AG09309 (cell line): ENCODE measurements at regions not wholly inside any gene's neighbourhood (a gene's known extent, or its start where the extent isn't known, plus 50 kb on each side); places are given as distances from the start of the nearest gene placed in this dataset.

ENCODE experiments used
- DNase-seq: peaks from one replicate; pipeline ENCODE4 v3.0.0-alpha.2; 2010; ENCODE audit warnings: low read depth
- H3K4me3 ChIP-seq: 2 replicates; pipeline ENCODE4 v1.5.1; 2011; ENCODE audit warnings: mild to moderate bottlenecking, low read depth, low read length, moderate library complexity; ENCODE audit not compliant: control insufficient read depth
- CTCF ChIP-seq: IDR thresholded peaks from 2 replicates; pipeline ENCODE4 v1.5.1; 2011; ENCODE audit warnings: mild to moderate bottlenecking, low read depth, low read length, inconsistent platforms; ENCODE audit not compliant: insufficient read depth, control insufficient read depth; ENCODE audit errors: missing control alignments

GRCh38 chr18:59954241-59954640 is 54.4 kb downstream of the PMAIP1 start:
- H3K4me3 ChIP-seq = no peak overlapping the region
- DNase-seq = no peak
- TF ChIP-seq CTCF = no peak
